HEK293 (cell line): ENCODE measurements at regions not wholly inside any gene's neighbourhood (a gene's known extent, or its start where the extent isn't known, plus 50 kb on each side); places are given as distances from the start of the nearest gene placed in this dataset.

ENCODE experiments used
- CTCF ChIA-PET: fragments of 350-600 bp; formaldehyde crosslinking; extraction: SDS; loops from one replicate; lab custom pipeline; 2021; ENCODE audit warnings: antibody characterized with exemption; lab: Yijun Ruan, JAX
- POLR2A ChIA-PET: fragments of 300-600 bp; formaldehyde crosslinking; extraction: SDS; loops from one replicate; lab custom pipeline; 2020; ENCODE audit warnings: antibody characterized with exemption, inconsistent platforms; lab: Yijun Ruan, JAX
- H3K27ac ChIP-seq: fragments of 200-500 bp; sonication (Bioruptor generic); 2 replicates; pipeline ENCODE4 v1.5.1; 2014; ENCODE audit warnings: low read depth, low read length, control low read depth, inconsistent platforms; ENCODE audit errors: extremely low read depth
- H3K36me3 ChIP-seq, 2 experiments: fragments of 200-500 bp in 1 of 2; sonication (Bioruptor generic) in 1 of 2; 1 replicate in 1 of 2; 2 replicates in 1 of 2; pipeline ENCODE4 v1.5.1; 2014 to 2017; ENCODE audit warnings: inconsistent platforms in 2 of 2, low read length in 2 of 2; ENCODE audit not compliant: control insufficient read depth in 2 of 2, insufficient read depth in 1 of 2
- H3K4me1 ChIP-seq: fragments of 200-500 bp; sonication (Bioruptor generic); 2 replicates; pipeline ENCODE4 v1.5.1; 2014; ENCODE audit warnings: mild to moderate bottlenecking, low read length, inconsistent platforms; ENCODE audit not compliant: control insufficient read depth, insufficient read depth
- H3K4me3 ChIP-seq: 2 replicates; pipeline ENCODE4 v1.5.1; 2011; ENCODE audit warnings: low read depth, mild to moderate bottlenecking, control low read depth, low read length, moderate library complexity
- H3K9me3 ChIP-seq: fragments of 200-500 bp; sonication (Bioruptor generic); 2 replicates; pipeline ENCODE4 v1.5.1; 2014; ENCODE audit warnings: low read depth, low read length, inconsistent platforms; ENCODE audit not compliant: control insufficient read depth, insufficient read depth
- AEBP2 ChIP-seq: fragments of 450-650 bp; formaldehyde crosslinking; IDR thresholded peaks from 2 replicates; pipeline ENCODE4 v1.5.1; 2016; ENCODE audit warnings: missing biosample characterization, missing genetic modification characterization, borderline replicate concordance
- HOXD13 ChIP-seq: sonication (generic); formaldehyde crosslinking; IDR thresholded peaks from 2 replicates; pipeline ENCODE4 v1.8.0; 2022; ENCODE audit warnings: missing genetic modification reagents, borderline replicate concordance
- KLF10 ChIP-seq: fragments of 450-650 bp; IDR thresholded peaks from 2 replicates; pipeline ENCODE4 v1.5.1; 2018; ENCODE audit warnings: missing biosample characterization, mild to moderate bottlenecking, missing genetic modification characterization
- MZF1 ChIP-seq: fragments of 450-650 bp; formaldehyde crosslinking; IDR thresholded peaks from 2 replicates; pipeline ENCODE4 v1.5.1; 2017; ENCODE audit warnings: missing biosample characterization, missing genetic modification characterization, borderline replicate concordance
- RBAK ChIP-seq: fragments of 450-650 bp; formaldehyde crosslinking; IDR thresholded peaks from 2 replicates; pipeline ENCODE4 v1.5.1; 2016; ENCODE audit warnings: missing biosample characterization, missing genetic modification characterization
- SETDB1 ChIP-seq: IDR thresholded peaks from one replicate; pipeline ENCODE4 v1.6.1; 2017; ENCODE audit warnings: mild to moderate bottlenecking, low read length, moderate library complexity, mixed read lengths; ENCODE audit not compliant: insufficient read length
- SP2 ChIP-seq: fragments of 450-650 bp; formaldehyde crosslinking; IDR thresholded peaks from 2 replicates; pipeline ENCODE4 v1.5.1; 2016; ENCODE audit warnings: missing biosample characterization, missing genetic modification characterization
- TRIM28 ChIP-seq: IDR thresholded peaks from 2 replicates; pipeline ENCODE4 v1.6.1; 2011; ENCODE audit warnings: low read length, control low read depth, borderline replicate concordance
- ZBTB1 ChIP-seq: fragments of 450-650 bp; formaldehyde crosslinking; IDR thresholded peaks from 2 replicates; pipeline ENCODE4 v1.5.1; 2016; ENCODE audit warnings: missing biosample characterization, missing genetic modification characterization
- ZBTB21 ChIP-seq: fragments of 450-650 bp; formaldehyde crosslinking; IDR thresholded peaks from 2 replicates; pipeline ENCODE4 v1.5.1; 2017; ENCODE audit warnings: missing biosample characterization, missing genetic modification characterization
- ZBTB8A ChIP-seq: fragments of 450-650 bp; formaldehyde crosslinking; IDR thresholded peaks from 2 replicates; pipeline ENCODE4 v1.5.1; 2016; ENCODE audit warnings: missing biosample characterization, missing genetic modification characterization
- ZFP69B ChIP-seq: fragments of 450-650 bp; formaldehyde crosslinking; IDR thresholded peaks from 2 replicates; pipeline ENCODE4 v1.5.1; 2016; ENCODE audit warnings: missing biosample characterization, missing genetic modification characterization
- ZNF169 ChIP-seq: fragments of 450-650 bp; formaldehyde crosslinking; IDR thresholded peaks from 2 replicates; pipeline ENCODE4 v1.5.1; 2016; ENCODE audit warnings: missing biosample characterization, missing genetic modification characterization
- ZNF324 ChIP-seq: fragments of 450-650 bp; formaldehyde crosslinking; IDR thresholded peaks from 2 replicates; pipeline ENCODE4 v1.5.1; 2016; ENCODE audit warnings: missing biosample characterization, missing genetic modification characterization
- ZNF488 ChIP-seq: fragments of 450-650 bp; formaldehyde crosslinking; IDR thresholded peaks from 2 replicates; pipeline ENCODE4 v1.5.1; 2016; ENCODE audit warnings: missing biosample characterization, missing genetic modification characterization
- ZNF561 ChIP-seq: fragments of 450-650 bp; IDR thresholded peaks from 2 replicates; pipeline ENCODE4 v1.5.1; 2018; ENCODE audit warnings: missing biosample characterization, missing genetic modification characterization, borderline replicate concordance
- ZNF580 ChIP-seq: fragments of 450-650 bp; formaldehyde crosslinking; IDR thresholded peaks from 2 replicates; pipeline ENCODE4 v1.5.1; 2016; ENCODE audit warnings: missing biosample characterization, missing genetic modification characterization
- ZNF610 ChIP-seq: fragments of 450-650 bp; formaldehyde crosslinking; IDR thresholded peaks from 2 replicates; pipeline ENCODE4 v1.5.1; 2016; ENCODE audit warnings: missing biosample characterization, missing genetic modification characterization, borderline replicate concordance
- ZNF677 ChIP-seq: fragments of 450-650 bp; IDR thresholded peaks from 2 replicates; pipeline ENCODE4 v1.5.0; 2018; ENCODE audit warnings: missing biosample characterization, mild to moderate bottlenecking, missing genetic modification characterization, moderate library complexity
- ZNF701 ChIP-seq: fragments of 450-650 bp; formaldehyde crosslinking; IDR thresholded peaks from 2 replicates; pipeline ENCODE4 v1.5.1; 2016; ENCODE audit warnings: missing biosample characterization, missing genetic modification characterization
- ZNF707 ChIP-seq: fragments of 450-650 bp; formaldehyde crosslinking; IDR thresholded peaks from 2 replicates; pipeline ENCODE4 v1.5.1; 2016; ENCODE audit warnings: missing biosample characterization, missing genetic modification characterization
- ZNF747 ChIP-seq: fragments of 450-650 bp; formaldehyde crosslinking; IDR thresholded peaks from 2 replicates; pipeline ENCODE4 v1.5.1; 2016; ENCODE audit warnings: missing biosample characterization, missing genetic modification characterization
- ZNF837 ChIP-seq: fragments of 450-650 bp; formaldehyde crosslinking; IDR thresholded peaks from 2 replicates; pipeline ENCODE4 v1.5.1; 2016; ENCODE audit warnings: missing biosample characterization, missing genetic modification characterization
- TF ChIP-seq, protein P1 (sequence below): fragments of 450-650 bp; formaldehyde crosslinking; IDR thresholded peaks from 2 replicates; pipeline ENCODE4 v1.5.1; 2017; ENCODE audit warnings: missing biosample characterization, missing genetic modification characterization
- TF ChIP-seq, protein P2 (sequence below): fragments of 450-650 bp; IDR thresholded peaks from 2 replicates; pipeline ENCODE4 v1.5.1; 2018; ENCODE audit warnings: missing biosample characterization, missing genetic modification characterization

DNA sequence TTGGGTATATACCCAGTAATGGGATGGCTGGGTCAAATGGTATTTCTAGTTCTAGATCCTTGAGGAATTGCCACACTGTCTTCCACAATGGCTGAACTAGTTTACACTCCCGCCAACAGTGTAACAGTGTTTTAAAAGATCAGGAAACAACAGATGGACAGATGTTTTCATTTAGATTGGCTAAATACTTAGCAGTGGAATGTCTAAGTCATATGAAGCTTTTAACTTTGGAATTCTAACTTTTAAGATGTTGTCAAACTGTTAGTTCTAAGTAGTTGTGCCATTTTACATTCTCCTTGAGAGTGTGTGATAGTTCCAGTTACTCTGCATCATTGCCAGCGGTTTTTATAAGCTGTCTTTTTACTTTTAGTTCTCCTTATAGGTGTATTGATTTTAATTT is 688.8 kb downstream of the SEMA5A start (continued):
- TF ChIP-seq ZFP69B (tag by site-specific recombination): no peak
- TF ChIP-seq ZBTB8A (tag by site-specific recombination): no peak
- no peak for TF ChIP-seq ZNF610
- TF ChIP-seq ZNF580: no peak
- no peak for TF ChIP-seq ZNF707 (tag by site-specific recombination)

DNA sequence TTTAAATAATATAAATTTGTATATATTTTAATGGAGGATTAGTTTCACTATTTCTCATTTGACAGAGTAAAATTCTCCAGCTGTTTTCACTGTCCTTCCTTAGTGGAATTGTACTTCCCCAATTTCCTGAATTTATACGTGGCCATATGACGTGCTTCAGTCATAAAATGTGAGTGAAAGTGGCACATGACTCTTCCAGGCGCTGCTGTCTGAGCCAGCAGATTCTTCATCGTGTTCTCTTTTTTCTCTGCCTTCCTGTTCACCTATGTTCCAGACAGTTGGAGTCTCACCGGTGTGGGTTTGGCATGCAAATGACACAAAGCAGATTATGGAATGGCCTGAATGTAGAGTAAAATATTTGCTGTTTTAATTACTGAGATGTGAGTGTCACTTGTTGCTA is 684.1 kb downstream of the SEMA5A start:
- H3K4me3 ChIP-seq: no peak overlapping the region
- CTCF ChIA-PET: no interaction called here
- POLR2A ChIA-PET: no interaction called here
- TF ChIP-seq AEBP2 (tag by site-specific recombination): no peak
- no peak for TF ChIP-seq RBAK (tag by site-specific recombination)
- TF ChIP-seq ZNF169: no peak
- TF ChIP-seq, protein P1, sequence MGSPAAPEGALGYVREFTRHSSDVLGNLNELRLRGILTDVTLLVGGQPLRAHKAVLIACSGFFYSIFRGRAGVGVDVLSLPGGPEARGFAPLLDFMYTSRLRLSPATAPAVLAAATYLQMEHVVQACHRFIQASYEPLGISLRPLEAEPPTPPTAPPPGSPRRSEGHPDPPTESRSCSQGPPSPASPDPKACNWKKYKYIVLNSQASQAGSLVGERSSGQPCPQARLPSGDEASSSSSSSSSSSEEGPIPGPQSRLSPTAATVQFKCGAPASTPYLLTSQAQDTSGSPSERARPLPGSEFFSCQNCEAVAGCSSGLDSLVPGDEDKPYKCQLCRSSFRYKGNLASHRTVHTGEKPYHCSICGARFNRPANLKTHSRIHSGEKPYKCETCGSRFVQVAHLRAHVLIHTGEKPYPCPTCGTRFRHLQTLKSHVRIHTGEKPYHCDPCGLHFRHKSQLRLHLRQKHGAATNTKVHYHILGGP (tag by site-specific recombination): no peak
- no peak for TF ChIP-seq ZNF837 (tag by site-specific recombination)
- TF ChIP-seq TRIM28: no peak
- no peak for TF ChIP-seq SETDB1
- TF ChIP-seq SP2: no peak
- TF ChIP-seq ZBTB21: no peak
- no peak for TF ChIP-seq ZNF701
- TF ChIP-seq KLF10: no peak
- no peak for TF ChIP-seq ZNF324 (tag by site-specific recombination)
- no peak for TF ChIP-seq MZF1
- TF ChIP-seq ZNF561 (tag by site-specific recombination): no peak
- no peak for TF ChIP-seq HOXD13 (CRISPR knock-in tag)
- TF ChIP-seq, protein P2, sequence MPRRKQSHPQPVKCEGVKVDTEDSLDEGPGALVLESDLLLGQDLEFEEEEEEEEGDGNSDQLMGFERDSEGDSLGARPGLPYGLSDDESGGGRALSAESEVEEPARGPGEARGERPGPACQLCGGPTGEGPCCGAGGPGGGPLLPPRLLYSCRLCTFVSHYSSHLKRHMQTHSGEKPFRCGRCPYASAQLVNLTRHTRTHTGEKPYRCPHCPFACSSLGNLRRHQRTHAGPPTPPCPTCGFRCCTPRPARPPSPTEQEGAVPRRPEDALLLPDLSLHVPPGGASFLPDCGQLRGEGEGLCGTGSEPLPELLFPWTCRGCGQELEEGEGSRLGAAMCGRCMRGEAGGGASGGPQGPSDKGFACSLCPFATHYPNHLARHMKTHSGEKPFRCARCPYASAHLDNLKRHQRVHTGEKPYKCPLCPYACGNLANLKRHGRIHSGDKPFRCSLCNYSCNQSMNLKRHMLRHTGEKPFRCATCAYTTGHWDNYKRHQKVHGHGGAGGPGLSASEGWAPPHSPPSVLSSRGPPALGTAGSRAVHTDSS (tag by site-specific recombination): no peak
- no peak for TF ChIP-seq ZNF677 (tag by site-specific recombination)
- no peak for TF ChIP-seq ZNF747 (tag by site-specific recombination)
- no peak for TF ChIP-seq ZBTB1 (tag by site-specific recombination)
- no peaks in the 10 kb centered on the region for H3K9me3 ChIP-seq
- no peaks in the 10 kb centered on the region for H3K36me3 ChIP-seq
- H3K27ac ChIP-seq: no peak overlapping the region
- no peaks in the 10 kb centered on the region for H3K4me1 ChIP-seq

DNA sequence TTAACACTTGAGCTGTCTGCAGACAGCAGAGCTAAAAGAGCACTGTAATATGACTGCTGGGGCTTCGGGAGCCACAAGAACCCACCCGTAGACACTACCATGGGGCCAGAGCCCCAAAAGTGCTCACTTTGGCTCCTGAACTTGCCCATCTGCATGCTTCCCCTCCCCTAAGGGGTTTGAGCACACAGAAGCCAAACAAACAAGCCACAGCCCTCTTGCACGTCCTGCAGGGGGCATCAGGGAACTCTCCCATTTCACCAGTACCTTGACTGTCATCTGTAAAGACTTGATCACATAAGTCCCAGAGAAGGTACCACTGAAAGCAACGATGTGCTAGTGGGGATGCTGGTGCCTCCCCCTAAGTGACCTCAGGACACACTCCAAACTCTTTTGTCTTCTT is 681.8 kb downstream of the SEMA5A start:
- no peaks in the 10 kb centered on the region for H3K9me3 ChIP-seq
- POLR2A ChIA-PET: no interaction called here

More for the DNA sequence above, 681.8 kb downstream of the SEMA5A start:
- no peak overlapping the region for H3K4me3 ChIP-seq
- H3K27ac ChIP-seq: no peak overlapping the region
- H3K36me3 ChIP-seq: no peaks in the 10 kb centered on the region
- no peaks in the 10 kb centered on the region for H3K4me1 ChIP-seq
- CTCF ChIA-PET: interaction anchor here (0.7 to 1.2 kb wide), 2 partner anchors 10 to 11 kb away, joined by 3 to 4 read pairs; no protein-coding TSS in a partner anchor
- no peak for TF ChIP-seq ZNF488 (tag by site-specific recombination)
